ENCODE measurements at regions not wholly inside any gene's neighbourhood (a gene's known extent, or its start where the extent isn't known, plus 50 kb on each side); places are given as distances from the start of the nearest gene placed in this dataset.

DNA sequence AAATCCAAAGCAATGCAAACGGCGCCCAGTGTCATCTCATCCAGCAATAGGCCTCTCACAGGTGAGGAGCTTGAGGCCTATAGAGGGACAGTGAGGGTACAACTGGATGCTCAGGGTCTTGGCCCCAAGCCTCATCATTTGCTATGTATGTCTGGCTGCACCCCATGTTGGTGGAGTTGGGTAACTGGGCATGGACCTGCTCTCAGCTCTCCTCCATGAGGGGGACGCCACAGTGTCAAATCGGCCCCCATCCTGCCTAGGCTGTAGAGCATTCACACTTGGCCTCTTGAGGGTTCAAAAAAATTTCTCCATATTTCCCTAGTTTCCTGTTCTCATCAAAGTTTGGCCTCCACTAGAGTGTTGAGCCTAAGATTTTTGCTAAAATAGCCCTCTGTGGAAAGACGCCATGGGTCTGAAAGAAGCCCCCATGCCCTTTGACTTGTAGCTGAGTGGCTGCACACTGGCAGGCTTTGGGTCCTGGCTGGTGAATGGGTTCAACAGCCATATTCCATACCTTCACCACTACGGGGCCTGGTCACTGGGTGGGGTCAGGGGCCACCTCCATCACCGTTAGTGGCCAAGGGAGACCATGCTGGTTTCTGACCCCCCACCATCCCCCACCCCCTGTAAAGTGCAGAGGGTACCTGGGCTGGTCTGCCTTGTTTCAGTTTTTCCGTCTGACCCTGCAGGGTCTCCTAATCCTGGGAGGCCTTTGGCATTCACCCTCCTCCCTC, 132.3 kb upstream of the TBX20 start (continued):
- TF ChIP-seq ARNTL (CRISPR knock-in tag; IDR thresholded peaks at IDR 0.05; ENCODE audit: borderline replicate concordance, low read depth) (no peak), TOX (CRISPR knock-in tag; IDR thresholded peaks at IDR 0.05; ENCODE audit: borderline replicate concordance) (no peak)

DNA sequence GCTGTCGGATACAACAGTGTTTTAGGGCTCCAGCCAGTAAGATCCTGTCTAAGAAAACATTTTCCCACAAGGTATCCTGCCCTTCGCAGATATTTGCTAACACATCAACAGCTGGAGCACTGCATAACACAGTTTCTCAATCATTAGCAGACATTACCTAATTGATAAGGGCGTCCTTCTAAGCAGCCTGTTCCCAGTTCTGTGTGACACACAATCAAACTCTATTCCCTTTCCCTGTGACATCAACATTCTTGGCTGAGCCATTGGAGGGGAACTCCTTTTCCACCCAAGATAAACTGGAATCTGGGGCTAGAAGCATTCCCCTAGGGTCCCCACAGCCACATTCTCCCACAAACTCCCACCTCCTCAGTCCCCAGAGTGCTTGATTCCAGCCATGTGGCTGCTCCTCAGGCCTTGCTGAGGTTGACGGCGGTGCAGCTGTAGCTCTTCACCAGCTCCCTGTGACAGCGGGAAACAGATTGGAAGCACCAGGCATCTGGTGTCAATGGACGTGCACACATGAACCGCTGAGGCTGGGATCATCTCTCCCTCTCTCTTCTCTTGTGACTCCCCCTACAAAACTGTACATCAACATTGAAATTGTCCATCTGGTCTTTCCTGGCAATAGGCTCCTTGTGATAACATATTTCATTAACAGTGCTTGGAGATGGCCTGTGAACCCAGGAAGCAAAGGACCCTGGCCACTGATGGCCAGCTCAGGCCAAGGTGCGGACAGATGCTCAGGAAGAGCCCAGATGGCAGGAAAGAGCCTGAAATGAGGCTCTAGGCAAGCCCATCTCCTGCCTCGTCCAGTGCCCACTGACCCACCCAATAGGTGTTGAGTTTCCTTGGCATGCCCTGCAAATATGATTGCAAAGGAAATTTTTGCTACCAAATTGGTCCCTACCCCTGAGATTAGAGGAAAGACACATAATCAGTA, 131.1 kb upstream of the TBX20 start:
- no peak for ATAC-seq
- TF ChIP-seq, protein P1, sequence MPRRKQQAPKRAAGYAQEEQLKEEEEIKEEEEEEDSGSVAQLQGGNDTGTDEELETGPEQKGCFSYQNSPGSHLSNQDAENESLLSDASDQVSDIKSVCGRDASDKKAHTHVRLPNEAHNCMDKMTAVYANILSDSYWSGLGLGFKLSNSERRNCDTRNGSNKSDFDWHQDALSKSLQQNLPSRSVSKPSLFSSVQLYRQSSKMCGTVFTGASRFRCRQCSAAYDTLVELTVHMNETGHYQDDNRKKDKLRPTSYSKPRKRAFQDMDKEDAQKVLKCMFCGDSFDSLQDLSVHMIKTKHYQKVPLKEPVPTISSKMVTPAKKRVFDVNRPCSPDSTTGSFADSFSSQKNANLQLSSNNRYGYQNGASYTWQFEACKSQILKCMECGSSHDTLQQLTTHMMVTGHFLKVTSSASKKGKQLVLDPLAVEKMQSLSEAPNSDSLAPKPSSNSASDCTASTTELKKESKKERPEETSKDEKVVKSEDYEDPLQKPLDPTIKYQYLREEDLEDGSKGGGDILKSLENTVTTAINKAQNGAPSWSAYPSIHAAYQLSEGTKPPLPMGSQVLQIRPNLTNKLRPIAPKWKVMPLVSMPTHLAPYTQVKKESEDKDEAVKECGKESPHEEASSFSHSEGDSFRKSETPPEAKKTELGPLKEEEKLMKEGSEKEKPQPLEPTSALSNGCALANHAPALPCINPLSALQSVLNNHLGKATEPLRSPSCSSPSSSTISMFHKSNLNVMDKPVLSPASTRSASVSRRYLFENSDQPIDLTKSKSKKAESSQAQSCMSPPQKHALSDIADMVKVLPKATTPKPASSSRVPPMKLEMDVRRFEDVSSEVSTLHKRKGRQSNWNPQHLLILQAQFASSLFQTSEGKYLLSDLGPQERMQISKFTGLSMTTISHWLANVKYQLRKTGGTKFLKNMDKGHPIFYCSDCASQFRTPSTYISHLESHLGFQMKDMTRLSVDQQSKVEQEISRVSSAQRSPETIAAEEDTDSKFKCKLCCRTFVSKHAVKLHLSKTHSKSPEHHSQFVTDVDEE (CRISPR knock-in tag; IDR thresholded peaks at IDR 0.05) = no peak
- TF ChIP-seq, protein P2, sequence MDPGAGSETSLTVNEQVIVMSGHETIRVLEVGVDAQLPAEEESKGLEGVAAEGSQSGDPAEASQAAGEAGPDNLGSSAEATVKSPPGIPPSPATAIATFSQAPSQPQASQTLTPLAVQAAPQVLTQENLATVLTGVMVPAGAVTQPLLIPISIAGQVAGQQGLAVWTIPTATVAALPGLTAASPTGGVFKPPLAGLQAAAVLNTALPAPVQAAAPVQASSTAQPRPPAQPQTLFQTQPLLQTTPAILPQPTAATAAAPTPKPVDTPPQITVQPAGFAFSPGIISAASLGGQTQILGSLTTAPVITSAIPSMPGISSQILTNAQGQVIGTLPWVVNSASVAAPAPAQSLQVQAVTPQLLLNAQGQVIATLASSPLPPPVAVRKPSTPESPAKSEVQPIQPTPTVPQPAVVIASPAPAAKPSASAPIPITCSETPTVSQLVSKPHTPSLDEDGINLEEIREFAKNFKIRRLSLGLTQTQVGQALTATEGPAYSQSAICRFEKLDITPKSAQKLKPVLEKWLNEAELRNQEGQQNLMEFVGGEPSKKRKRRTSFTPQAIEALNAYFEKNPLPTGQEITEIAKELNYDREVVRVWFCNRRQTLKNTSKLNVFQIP (CRISPR knock-in tag; IDR thresholded peaks at IDR 0.05; ENCODE audit: borderline replicate concordance, low read depth) = no peak
- TF ChIP-seq ZNF8 (CRISPR knock-in tag; IDR thresholded peaks at IDR 0.05) (no peak), OSR1 (CRISPR knock-in tag; IDR thresholded peaks at IDR 0.05) (no peak), ZNF70 (CRISPR knock-in tag; IDR thresholded peaks at IDR 0.05) (no peak), ESRRG (CRISPR knock-in tag; IDR thresholded peaks at IDR 0.05) (no peak), ZC3H10 (CRISPR knock-in tag; IDR thresholded peaks at IDR 0.05) (no peak), TCF4 (CRISPR knock-in tag; IDR thresholded peaks at IDR 0.05; ENCODE audit: borderline replicate concordance) (no peak), ISL1 (CRISPR knock-in tag; IDR thresholded peaks at IDR 0.05) (no peak), CSDC2 (CRISPR knock-in tag; IDR thresholded peaks at IDR 0.05) (no peak), ZNF565 (CRISPR knock-in tag; conservative IDR thresholded peaks at IDR 0.05; ENCODE audit: low read depth) (no peak), TOX (CRISPR knock-in tag; IDR thresholded peaks at IDR 0.05; ENCODE audit: borderline replicate concordance) (no peak), BACH2 (CRISPR knock-in tag; IDR thresholded peaks at IDR 0.05; ENCODE audit: borderline replicate concordance) (no peak), PPARA (CRISPR knock-in tag; IDR thresholded peaks at IDR 0.05; ENCODE audit: borderline replicate concordance) (no peak), ZFP30 (CRISPR knock-in tag; IDR thresholded peaks at IDR 0.05) (no peak), GLIS3 (CRISPR knock-in tag; IDR thresholded peaks at IDR 0.05) (no peak), ZFP3 (CRISPR knock-in tag; IDR thresholded peaks at IDR 0.05) (no peak)
- TF ChIP-seq, protein P3, sequence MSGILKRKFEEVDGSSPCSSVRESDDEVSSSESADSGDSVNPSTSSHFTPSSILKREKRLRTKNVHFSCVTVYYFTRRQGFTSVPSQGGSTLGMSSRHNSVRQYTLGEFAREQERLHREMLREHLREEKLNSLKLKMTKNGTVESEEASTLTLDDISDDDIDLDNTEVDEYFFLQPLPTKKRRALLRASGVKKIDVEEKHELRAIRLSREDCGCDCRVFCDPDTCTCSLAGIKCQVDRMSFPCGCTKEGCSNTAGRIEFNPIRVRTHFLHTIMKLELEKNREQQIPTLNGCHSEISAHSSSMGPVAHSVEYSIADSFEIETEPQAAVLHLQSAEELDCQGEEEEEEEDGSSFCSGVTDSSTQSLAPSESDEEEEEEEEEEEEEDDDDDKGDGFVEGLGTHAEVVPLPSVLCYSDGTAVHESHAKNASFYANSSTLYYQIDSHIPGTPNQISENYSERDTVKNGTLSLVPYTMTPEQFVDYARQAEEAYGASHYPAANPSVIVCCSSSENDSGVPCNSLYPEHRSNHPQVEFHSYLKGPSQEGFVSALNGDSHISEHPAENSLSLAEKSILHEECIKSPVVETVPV (CRISPR knock-in tag; IDR thresholded peaks at IDR 0.05) = no peak
- TF ChIP-seq, protein P4, sequence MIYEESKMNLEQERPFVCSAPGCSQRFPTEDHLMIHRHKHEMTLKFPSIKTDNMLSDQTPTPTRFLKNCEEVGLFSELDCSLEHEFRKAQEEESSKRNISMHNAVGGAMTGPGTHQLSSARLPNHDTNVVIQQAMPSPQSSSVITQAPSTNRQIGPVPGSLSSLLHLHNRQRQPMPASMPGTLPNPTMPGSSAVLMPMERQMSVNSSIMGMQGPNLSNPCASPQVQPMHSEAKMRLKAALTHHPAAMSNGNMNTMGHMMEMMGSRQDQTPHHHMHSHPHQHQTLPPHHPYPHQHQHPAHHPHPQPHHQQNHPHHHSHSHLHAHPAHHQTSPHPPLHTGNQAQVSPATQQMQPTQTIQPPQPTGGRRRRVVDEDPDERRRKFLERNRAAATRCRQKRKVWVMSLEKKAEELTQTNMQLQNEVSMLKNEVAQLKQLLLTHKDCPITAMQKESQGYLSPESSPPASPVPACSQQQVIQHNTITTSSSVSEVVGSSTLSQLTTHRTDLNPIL (CRISPR knock-in tag; IDR thresholded peaks at IDR 0.05; ENCODE audit: low read depth) = no peak

DNA sequence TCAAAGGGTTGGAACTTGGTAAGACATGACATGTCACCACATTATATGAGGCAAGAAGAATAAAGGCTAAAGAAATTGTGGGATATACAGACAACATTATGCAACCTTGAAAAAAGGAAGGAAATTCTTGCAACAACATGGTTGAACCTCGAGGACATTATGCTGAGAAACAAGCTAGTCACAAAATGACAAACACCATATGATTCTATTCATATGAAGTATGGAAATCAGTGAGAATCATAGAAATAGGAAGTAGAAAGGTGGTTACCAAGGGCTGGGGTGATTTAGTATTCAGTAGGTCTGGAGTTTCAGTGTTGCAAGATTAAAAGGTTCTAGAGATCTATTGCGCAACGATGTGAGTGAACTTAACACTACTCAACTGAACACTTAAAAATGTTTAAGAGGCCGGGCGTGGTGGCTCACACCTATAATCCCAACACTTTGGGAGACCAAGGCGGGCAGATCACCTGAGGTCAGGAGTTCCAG, 126.9 kb upstream of the TBX20 start:
- TF ChIP-seq ARNTL (CRISPR knock-in tag; IDR thresholded peaks at IDR 0.05; ENCODE audit: borderline replicate concordance, low read depth) (no peak), OSR1 (CRISPR knock-in tag; IDR thresholded peaks at IDR 0.05) (no peak), ZNF70 (CRISPR knock-in tag; IDR thresholded peaks at IDR 0.05) (no peak), RARB (CRISPR knock-in tag; IDR thresholded peaks at IDR 0.05) (no peak), ZNF8 (CRISPR knock-in tag; IDR thresholded peaks at IDR 0.05) (no peak), ZFP30 (CRISPR knock-in tag; IDR thresholded peaks at IDR 0.05) (no peak), TOX (CRISPR knock-in tag; IDR thresholded peaks at IDR 0.05; ENCODE audit: borderline replicate concordance) (no peak), ISL1 (CRISPR knock-in tag; IDR thresholded peaks at IDR 0.05) (no peak), BACH2 (CRISPR knock-in tag; IDR thresholded peaks at IDR 0.05; ENCODE audit: borderline replicate concordance) (no peak), ZC3H10 (CRISPR knock-in tag; IDR thresholded peaks at IDR 0.05) (no peak), ZFP3 (CRISPR knock-in tag; IDR thresholded peaks at IDR 0.05) (no peak), PPARA (CRISPR knock-in tag; IDR thresholded peaks at IDR 0.05; ENCODE audit: borderline replicate concordance) (no peak)
- TF ChIP-seq, protein P3 (CRISPR knock-in tag; IDR thresholded peaks at IDR 0.05) = no peak
- TF ChIP-seq, protein P2 (CRISPR knock-in tag; IDR thresholded peaks at IDR 0.05; ENCODE audit: borderline replicate concordance, low read depth) = no peak
- TF ChIP-seq, protein P4 (CRISPR knock-in tag; IDR thresholded peaks at IDR 0.05; ENCODE audit: low read depth) = no peak
- ATAC-seq = no peak
